ENCODE measurements at regions not wholly inside any gene's neighbourhood (a gene's known extent, or its start where the extent isn't known, plus 50 kb on each side); places are given as distances from the start of the nearest gene placed in this dataset.
"Not testable (repeated sequence)": the region's sequence is repeated elsewhere in the genome, so short reads cannot be mapped to it uniquely, and the experiment has no call there.

GRCh38 chr6:14561563-14561962 is 444.0 kb downstream of the CD83 start:
- not testable (repeated sequence) for H3K4me3 ChIP-seq (ENCODE audit: low read length in 3 of 3); H3K36me3 ChIP-seq (ENCODE audit: control insufficient read depth in 3 of 3, insufficient read depth in 3 of 3, low read length in 3 of 3); H3K27me3 ChIP-seq (ENCODE audit: control insufficient read depth in 3 of 3, insufficient read depth in 3 of 3, low read length in 3 of 3); H3K9me3 ChIP-seq (ENCODE audit: control insufficient read depth in 3 of 3, low read length in 3 of 3); H3K9ac ChIP-seq (ENCODE audit: low read depth in 1 of 3, low read length in 3 of 3); H3K4me1 ChIP-seq (ENCODE audit: control insufficient read depth in 3 of 3, insufficient read depth in 3 of 3, low read length in 3 of 3); H3K27ac ChIP-seq (ENCODE audit: low read depth, low read length)

- no peak overlapping the region for H3K27ac ChIP-seq (ENCODE audit: low read depth, low read length)
- H3K36me3 ChIP-seq (ENCODE audit: control insufficient read depth in 3 of 3, insufficient read depth in 3 of 3, low read length in 3 of 3): no peaks in the 10 kb centered on the region
- H3K27me3 ChIP-seq (ENCODE audit: control insufficient read depth in 3 of 3, insufficient read depth in 3 of 3, low read length in 3 of 3): no peaks in the 10 kb centered on the region
- H3K9ac ChIP-seq (ENCODE audit: low read depth in 1 of 3, low read length in 3 of 3): no peak overlapping the region
- H3K9me3 ChIP-seq (ENCODE audit: control insufficient read depth in 3 of 3, low read length in 3 of 3): no peaks in the 10 kb centered on the region
- H3K4me1 ChIP-seq (ENCODE audit: control insufficient read depth in 3 of 3, insufficient read depth in 3 of 3, low read length in 3 of 3): no peaks in the 10 kb centered on the region
- no peak overlapping the region for H3K4me3 ChIP-seq (ENCODE audit: low read length in 3 of 3)
Measured at GRCh38 chr6:14567842-14568241, 450.3 kb downstream of the CD83 start.

DNA sequence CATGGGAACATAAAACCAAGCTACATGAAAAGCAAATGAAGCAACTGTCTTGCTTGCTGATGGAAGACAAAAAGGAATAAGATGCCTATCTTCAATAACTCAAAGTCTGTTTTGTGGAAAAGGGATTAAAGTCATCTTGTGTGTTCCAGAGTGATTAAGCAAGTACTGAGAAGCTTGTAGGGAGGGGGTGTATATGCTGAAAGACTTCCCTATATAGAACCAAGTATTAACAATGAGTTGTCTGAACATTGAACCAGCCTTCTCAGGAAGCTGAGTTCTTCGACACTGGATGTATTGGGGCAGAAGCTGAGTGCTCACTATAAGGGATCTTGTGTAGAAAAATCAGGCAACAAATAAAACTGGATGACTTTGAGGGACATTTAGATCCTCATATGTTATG is 451.8 kb downstream of the CD83 start:
- H3K9me3 ChIP-seq (ENCODE audit: control insufficient read depth in 3 of 3, low read length in 3 of 3): no peaks in the 10 kb centered on the region
- H3K4me3 ChIP-seq (ENCODE audit: low read length in 3 of 3): no peak overlapping the region
- no peaks in the 10 kb centered on the region for H3K36me3 ChIP-seq (ENCODE audit: control insufficient read depth in 3 of 3, insufficient read depth in 3 of 3, low read length in 3 of 3)
- H3K27me3 ChIP-seq (ENCODE audit: control insufficient read depth in 3 of 3, insufficient read depth in 3 of 3, low read length in 3 of 3): no peaks in the 10 kb centered on the region
- H3K9ac ChIP-seq (ENCODE audit: low read depth in 1 of 3, low read length in 3 of 3): no peak overlapping the region
- H3K27ac ChIP-seq (ENCODE audit: low read depth, low read length): no peak overlapping the region
- peaks cover 0 to 3% (median 0%) of the 10 kb centered on the region in 3 donors for H3K4me1 ChIP-seq (ENCODE audit: control insufficient read depth in 3 of 3, insufficient read depth in 3 of 3, low read length in 3 of 3)

DNA sequence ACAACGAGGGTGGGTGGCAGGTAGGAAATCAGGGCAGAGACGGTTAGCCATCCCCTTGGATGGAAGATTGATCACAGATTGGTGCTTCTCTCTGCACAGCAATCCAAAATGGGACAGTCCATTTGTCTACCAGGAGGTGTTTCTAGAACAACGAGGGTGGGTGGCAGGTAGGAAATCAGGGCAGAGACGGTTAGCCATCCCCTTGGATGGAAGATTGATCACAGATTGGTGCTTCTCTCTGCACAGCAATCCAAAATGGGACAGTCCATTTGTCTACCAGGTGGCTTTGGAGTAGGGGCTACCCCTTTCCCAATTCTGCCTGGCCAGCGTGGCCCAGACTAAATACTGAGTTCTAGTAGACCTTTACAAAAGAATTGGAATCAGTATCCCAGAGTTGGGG is 452.3 kb downstream of the CD83 start:
- H3K36me3 ChIP-seq (ENCODE audit: control insufficient read depth in 3 of 3, insufficient read depth in 3 of 3, low read length in 3 of 3); H3K4me1 ChIP-seq (ENCODE audit: control insufficient read depth in 3 of 3, insufficient read depth in 3 of 3, low read length in 3 of 3); H3K4me3 ChIP-seq (ENCODE audit: low read length in 3 of 3); H3K27me3 ChIP-seq (ENCODE audit: control insufficient read depth in 3 of 3, insufficient read depth in 3 of 3, low read length in 3 of 3); H3K9me3 ChIP-seq (ENCODE audit: control insufficient read depth in 3 of 3, low read length in 3 of 3); H3K9ac ChIP-seq (ENCODE audit: low read depth in 1 of 3, low read length in 3 of 3); H3K27ac ChIP-seq (ENCODE audit: low read depth, low read length): not testable (repeated sequence)

GRCh38 chr6:14571001-14571400 is 453.4 kb downstream of the CD83 start:
- no peak overlapping the region for H3K9ac ChIP-seq (ENCODE audit: low read depth in 1 of 3, low read length in 3 of 3)
- no peaks in the 10 kb centered on the region for H3K9me3 ChIP-seq (ENCODE audit: control insufficient read depth in 3 of 3, low read length in 3 of 3)
- no peak overlapping the region for H3K4me3 ChIP-seq (ENCODE audit: low read length in 3 of 3)
- H3K27me3 ChIP-seq (ENCODE audit: control insufficient read depth in 3 of 3, insufficient read depth in 3 of 3, low read length in 3 of 3): peaks cover 0 to 2% (median 0%) of the 10 kb centered on the region in 3 donors
- no peaks in the 10 kb centered on the region for H3K36me3 ChIP-seq (ENCODE audit: control insufficient read depth in 3 of 3, insufficient read depth in 3 of 3, low read length in 3 of 3)
- no peak overlapping the region for H3K27ac ChIP-seq (ENCODE audit: low read depth, low read length)
- peaks cover 0 to 3% (median 0%) of the 10 kb centered on the region in 3 donors for H3K4me1 ChIP-seq (ENCODE audit: control insufficient read depth in 3 of 3, insufficient read depth in 3 of 3, low read length in 3 of 3)

DNA sequence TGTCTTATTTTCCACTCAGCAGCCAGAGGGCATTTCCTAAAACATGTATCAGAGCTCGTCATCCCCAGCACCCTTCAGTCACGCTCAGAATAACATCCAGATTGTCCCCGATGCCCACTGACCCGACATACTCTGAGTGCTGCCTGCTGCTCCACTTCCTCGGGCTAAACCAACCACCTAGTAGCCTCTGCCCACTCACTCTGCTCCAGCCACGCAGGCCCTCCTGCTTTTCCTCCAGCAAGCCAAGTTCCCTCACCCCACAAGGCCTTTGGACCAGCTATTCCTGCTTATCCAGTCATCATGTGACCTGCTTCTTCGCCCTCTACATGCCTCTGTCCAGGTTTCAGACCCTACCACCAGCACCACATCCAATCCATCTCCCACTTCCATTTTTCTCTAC is 454.2 kb downstream of the CD83 start:
- Histone ChIP-seq H3K9me3 (ENCODE audit: control insufficient read depth in 3 of 3, low read length in 3 of 3) (no peaks in the 10 kb centered on the region), H3K36me3 (ENCODE audit: control insufficient read depth in 3 of 3, insufficient read depth in 3 of 3, low read length in 3 of 3) (no peaks in the 10 kb centered on the region), H3K4me1 (ENCODE audit: control insufficient read depth in 3 of 3, insufficient read depth in 3 of 3, low read length in 3 of 3) (peaks cover 0 to 3% (median 0%) of the 10 kb centered on the region in 3 donors), H3K4me3 (ENCODE audit: low read length in 3 of 3) (no peak overlapping the region), H3K27me3 (ENCODE audit: control insufficient read depth in 3 of 3, insufficient read depth in 3 of 3, low read length in 3 of 3) (peaks cover 0 to 2% (median 0%) of the 10 kb centered on the region in 3 donors), H3K27ac (ENCODE audit: low read depth, low read length) (no peak overlapping the region), H3K9ac (ENCODE audit: low read depth in 1 of 3, low read length in 3 of 3) (no peak overlapping the region)

DNA sequence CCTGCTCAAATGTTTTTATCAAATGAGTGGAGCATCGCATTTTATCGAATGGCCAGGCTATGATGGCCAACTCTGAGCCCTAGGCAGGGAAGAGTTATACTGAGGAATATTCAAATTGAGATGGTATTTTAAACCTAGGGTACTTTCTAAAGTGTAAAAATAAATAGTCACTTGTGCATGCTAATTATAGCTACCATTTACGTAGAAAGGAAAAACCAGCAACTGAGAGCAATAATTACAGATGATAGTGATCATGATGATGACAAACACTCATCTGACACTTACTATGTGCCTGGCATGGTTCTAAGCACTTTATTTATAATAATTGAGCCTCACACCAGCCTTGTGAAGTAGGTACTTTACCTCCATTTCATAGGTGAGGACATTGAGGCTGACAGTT is 455.7 kb downstream of the CD83 start:
- H3K27me3 ChIP-seq (ENCODE audit: control insufficient read depth in 3 of 3, insufficient read depth in 3 of 3, low read length in 3 of 3): peaks cover 0 to 2% (median 0%) of the 10 kb centered on the region in 3 donors
- H3K9me3 ChIP-seq (ENCODE audit: control insufficient read depth in 3 of 3, low read length in 3 of 3): no peaks in the 10 kb centered on the region
- H3K9ac ChIP-seq (ENCODE audit: low read depth in 1 of 3, low read length in 3 of 3): no peak overlapping the region
- peaks cover 0 to 3% (median 0%) of the 10 kb centered on the region in 3 donors for H3K4me1 ChIP-seq (ENCODE audit: control insufficient read depth in 3 of 3, insufficient read depth in 3 of 3, low read length in 3 of 3)
- H3K4me3 ChIP-seq (ENCODE audit: low read length in 3 of 3): no peak overlapping the region
- no peaks in the 10 kb centered on the region for H3K36me3 ChIP-seq (ENCODE audit: control insufficient read depth in 3 of 3, insufficient read depth in 3 of 3, low read length in 3 of 3)
- H3K27ac ChIP-seq (ENCODE audit: low read depth, low read length): no peak overlapping the region

GRCh38 chr6:14573703-14574290 is 456.2 kb downstream of the CD83 start:
- Histone ChIP-seq H3K4me1 (ENCODE audit: control insufficient read depth in 3 of 3, insufficient read depth in 3 of 3, low read length in 3 of 3) (peaks cover 0 to 3% (median 0%) of the 10 kb centered on the region in 3 donors), H3K9me3 (ENCODE audit: control insufficient read depth in 3 of 3, low read length in 3 of 3) (no peaks in the 10 kb centered on the region), H3K27ac (ENCODE audit: low read depth, low read length) (no peak overlapping the region), H3K4me3 (ENCODE audit: low read length in 3 of 3) (no peak overlapping the region), H3K9ac (ENCODE audit: low read depth in 1 of 3, low read length in 3 of 3) (no peak overlapping the region), H3K36me3 (ENCODE audit: control insufficient read depth in 3 of 3, insufficient read depth in 3 of 3, low read length in 3 of 3) (no peaks in the 10 kb centered on the region), H3K27me3 (ENCODE audit: control insufficient read depth in 3 of 3, insufficient read depth in 3 of 3, low read length in 3 of 3) (peaks cover 0 to 2% (median 0%) of the 10 kb centered on the region in 3 donors)

DNA sequence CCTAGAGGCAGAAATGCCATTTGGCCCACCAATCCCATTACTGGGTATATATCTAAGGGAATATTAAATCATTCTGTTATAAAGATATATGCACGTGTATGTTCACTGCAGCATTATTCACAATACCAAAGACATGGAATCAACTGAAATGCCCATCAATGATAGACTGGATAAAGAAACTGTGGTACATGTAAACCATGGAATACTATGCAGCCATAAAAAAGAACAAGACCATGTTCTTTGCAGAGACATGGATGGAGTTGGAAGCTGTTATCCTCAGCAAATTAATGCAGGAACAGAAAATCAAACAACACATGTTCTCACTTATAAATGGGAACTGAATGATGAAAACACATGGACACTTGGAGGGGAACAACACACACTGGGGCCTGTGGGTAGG is 458.4 kb downstream of the CD83 start:
- peaks cover 0 to 3% (median 0%) of the 10 kb centered on the region in 3 donors for H3K4me1 ChIP-seq (ENCODE audit: control insufficient read depth in 3 of 3, insufficient read depth in 3 of 3, low read length in 3 of 3)
- H3K9ac ChIP-seq (ENCODE audit: low read depth in 1 of 3, low read length in 3 of 3): no peak overlapping the region
- H3K27ac ChIP-seq (ENCODE audit: low read depth, low read length): no peak overlapping the region
- no peaks in the 10 kb centered on the region for H3K9me3 ChIP-seq (ENCODE audit: control insufficient read depth in 3 of 3, low read length in 3 of 3)
- H3K27me3 ChIP-seq (ENCODE audit: control insufficient read depth in 3 of 3, insufficient read depth in 3 of 3, low read length in 3 of 3): peaks cover 0 to 2% (median 0%) of the 10 kb centered on the region in 3 donors
- H3K36me3 ChIP-seq (ENCODE audit: control insufficient read depth in 3 of 3, insufficient read depth in 3 of 3, low read length in 3 of 3): no peaks in the 10 kb centered on the region
- H3K4me3 ChIP-seq (ENCODE audit: low read length in 3 of 3): no peak overlapping the region

GRCh38 chr6:14578994-14579393 is 461.4 kb downstream of the CD83 start:
- Histone ChIP-seq H3K27ac (ENCODE audit: low read depth, low read length) (no peak overlapping the region), H3K9ac (ENCODE audit: low read depth in 1 of 3, low read length in 3 of 3) (no peak overlapping the region), H3K36me3 (ENCODE audit: control insufficient read depth in 3 of 3, insufficient read depth in 3 of 3, low read length in 3 of 3) (no peaks in the 10 kb centered on the region), H3K27me3 (ENCODE audit: control insufficient read depth in 3 of 3, insufficient read depth in 3 of 3, low read length in 3 of 3) (peaks cover 0 to 2% (median 0%) of the 10 kb centered on the region in 3 donors), H3K9me3 (ENCODE audit: control insufficient read depth in 3 of 3, low read length in 3 of 3) (no peaks in the 10 kb centered on the region), H3K4me1 (ENCODE audit: control insufficient read depth in 3 of 3, insufficient read depth in 3 of 3, low read length in 3 of 3) (no peaks in the 10 kb centered on the region), H3K4me3 (ENCODE audit: low read length in 3 of 3) (no peak overlapping the region)
